A673 (cell line): ENCODE measurements at regions not wholly inside any gene's neighbourhood (a gene's known extent, or its start where the extent isn't known, plus 50 kb on each side); places are given as distances from the start of the nearest gene placed in this dataset.

ENCODE experiments used
- BruUV-seq: library from RNA; stranded (reverse); fragments of 400-500 nt; replicated peaks from 2 replicates; lab custom pipeline; 2021; lab: Mats Ljungman, UMichigan
- CTCF ChIA-PET: fragments of 300-600 bp; sonication (Branson Sonifier 250); formaldehyde crosslinking; loops from one replicate; lab custom pipeline; 2022; ENCODE audit warnings: antibody characterized with exemption; lab: Charles Lee
- POLR2A ChIA-PET: fragments of 300-600 bp; sonication (Branson Sonifier 250); formaldehyde crosslinking; loops from one replicate; lab custom pipeline; 2022; ENCODE audit warnings: antibody characterized with exemption; ENCODE audit not compliant: low non-redundant PET; lab: Charles Lee
- DNase-seq: peaks from one replicate; pipeline ENCODE4 v3.0.0-alpha.2; 2015; ENCODE audit warnings: low spot score
- H3K27ac ChIP-seq: fragments of 200-600 bp; sonication (generic); 2 replicates; pipeline ENCODE4 v1.5.1; 2016; ENCODE audit warnings: mixed run types, low read depth, mild to moderate bottlenecking, mixed read lengths, antibody characterized with exemption, low read length; ENCODE audit not compliant: poor library complexity, severe bottlenecking
- H3K27me3 ChIP-seq: fragments of 200-600 bp; sonication (generic); replicated peaks from 2 replicates; pipeline ENCODE4 v1.6.1; 2017; ENCODE audit warnings: mixed run types, low read depth, mild to moderate bottlenecking, mixed read lengths, antibody characterized with exemption, low read length; ENCODE audit not compliant: insufficient read depth, poor library complexity
- H3K36me3 ChIP-seq: fragments of 200-600 bp; sonication (generic); 2 replicates; pipeline ENCODE4 v1.6.1; 2016; ENCODE audit warnings: mixed run types, mild to moderate bottlenecking, mixed read lengths, antibody characterized with exemption, low read length; ENCODE audit not compliant: insufficient read depth, poor library complexity, severe bottlenecking
- H3K4me1 ChIP-seq: fragments of 200-600 bp; sonication (generic); 2 replicates; pipeline ENCODE4 v1.6.1; 2017; ENCODE audit warnings: mixed run types, mild to moderate bottlenecking, mixed read lengths, antibody characterized with exemption, low read length; ENCODE audit not compliant: insufficient read depth, poor library complexity, severe bottlenecking
- H3K4me3 ChIP-seq: fragments of 200-600 bp; sonication (generic); 2 replicates; pipeline ENCODE4 v1.5.1; 2016; ENCODE audit warnings: low read depth, mixed run types, mild to moderate bottlenecking, mixed read lengths, low read length; ENCODE audit not compliant: poor library complexity, severe bottlenecking
- H3K9me3 ChIP-seq: fragments of 200-600 bp; sonication (generic); 2 replicates; pipeline ENCODE4 v1.6.1; 2016; ENCODE audit warnings: mixed run types, low read depth, mild to moderate bottlenecking, mixed read lengths, antibody characterized with exemption, low read length; ENCODE audit not compliant: poor library complexity, severe bottlenecking
- EZH2 ChIP-seq: fragments of 200-600 bp; sonication (generic); IDR thresholded peaks from 2 replicates; pipeline ENCODE4 v1.6.1; 2017; ENCODE audit warnings: borderline replicate concordance, low read depth, mild to moderate bottlenecking, mixed read lengths, antibody characterized with exemption, low read length; ENCODE audit not compliant: poor library complexity, severe bottlenecking
- intact Hi-C: fragments of 100-400 bp; cut with micrococcal nuclease; formaldehyde crosslinking; loops from one replicate; pipeline ENCODE4 v1.10.0; 2022; ENCODE audit not compliant: unreplicated experiment
- TF ChIP-seq, protein P1 (sequence below): fragments of 300-800, 200-600 bp; sonication (generic); conservative IDR thresholded peaks from 2 replicates; pipeline ENCODE4 v1.5.1; 2017; ENCODE audit warnings: low read depth, mild to moderate bottlenecking, antibody characterized with exemption, low read length, moderate library complexity, mixed read lengths

DNA sequence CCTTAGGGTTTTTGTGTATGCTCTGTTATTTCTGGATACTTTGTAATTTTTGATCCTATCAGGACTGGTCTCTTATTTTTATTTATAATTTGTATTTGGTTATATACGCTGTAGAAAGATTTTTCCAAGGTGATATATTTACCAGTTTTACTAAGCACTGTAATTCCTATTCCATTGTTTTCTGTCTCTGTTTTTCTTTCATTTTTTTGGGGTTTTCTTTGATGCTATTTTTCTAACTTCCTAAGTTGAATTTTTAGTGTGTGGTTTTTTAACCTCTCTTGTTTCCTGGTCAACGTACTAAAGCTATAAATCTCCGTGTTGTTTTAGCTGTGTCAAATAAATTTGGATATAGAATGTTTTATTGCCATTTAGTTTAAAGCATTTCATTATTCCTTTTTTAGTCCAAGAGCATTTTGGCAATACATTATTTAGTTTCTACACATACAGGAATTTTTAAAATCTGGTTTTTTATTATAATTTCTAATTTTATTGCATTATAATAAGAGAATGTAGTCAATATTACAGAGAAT, 128.1 kb upstream of the THRB start:
- intact Hi-C loops, result no loop called here
- H3K36me3 ChIP-seq, result no peaks in the 10 kb centered on the region
- DNase-seq, result no peak
- ChIA-PET CTCF (no interaction called here), POLR2A (no interaction called here)
- TF ChIP-seq, protein P1, sequence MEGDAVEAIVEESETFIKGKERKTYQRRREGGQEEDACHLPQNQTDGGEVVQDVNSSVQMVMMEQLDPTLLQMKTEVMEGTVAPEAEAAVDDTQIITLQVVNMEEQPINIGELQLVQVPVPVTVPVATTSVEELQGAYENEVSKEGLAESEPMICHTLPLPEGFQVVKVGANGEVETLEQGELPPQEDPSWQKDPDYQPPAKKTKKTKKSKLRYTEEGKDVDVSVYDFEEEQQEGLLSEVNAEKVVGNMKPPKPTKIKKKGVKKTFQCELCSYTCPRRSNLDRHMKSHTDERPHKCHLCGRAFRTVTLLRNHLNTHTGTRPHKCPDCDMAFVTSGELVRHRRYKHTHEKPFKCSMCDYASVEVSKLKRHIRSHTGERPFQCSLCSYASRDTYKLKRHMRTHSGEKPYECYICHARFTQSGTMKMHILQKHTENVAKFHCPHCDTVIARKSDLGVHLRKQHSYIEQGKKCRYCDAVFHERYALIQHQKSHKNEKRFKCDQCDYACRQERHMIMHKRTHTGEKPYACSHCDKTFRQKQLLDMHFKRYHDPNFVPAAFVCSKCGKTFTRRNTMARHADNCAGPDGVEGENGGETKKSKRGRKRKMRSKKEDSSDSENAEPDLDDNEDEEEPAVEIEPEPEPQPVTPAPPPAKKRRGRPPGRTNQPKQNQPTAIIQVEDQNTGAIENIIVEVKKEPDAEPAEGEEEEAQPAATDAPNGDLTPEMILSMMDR, result no peak
- TF ChIP-seq EZH2, result no peak
- H3K4me1 ChIP-seq, result no peaks in the 10 kb centered on the region
- H3K9me3 ChIP-seq, result no peaks in the 10 kb centered on the region
- H3K27me3 ChIP-seq, result no peaks in the 10 kb centered on the region
- no peak overlapping the region for H3K4me3 ChIP-seq
- no peak overlapping the region for H3K27ac ChIP-seq
- BruUV-seq, result no TSS peak

DNA sequence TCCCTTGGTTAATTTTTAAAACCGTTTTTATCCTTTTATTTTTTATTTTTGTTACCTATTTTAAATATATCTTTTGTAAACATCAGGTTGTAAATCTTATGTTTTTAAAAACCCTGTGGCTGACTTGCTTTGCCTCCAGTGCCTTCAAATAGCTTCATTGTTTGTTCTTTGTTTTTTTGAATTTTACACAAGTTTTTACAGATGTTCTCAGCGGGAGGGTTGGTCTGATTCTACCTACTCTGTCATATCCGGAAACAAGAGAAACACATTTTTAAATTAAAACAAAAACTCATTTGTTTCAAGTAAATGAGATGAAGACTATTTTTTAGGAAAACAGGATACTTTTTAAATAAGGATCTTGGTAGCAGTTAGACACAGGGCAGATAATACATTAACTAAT, 129.0 kb upstream of the THRB start:
- Histone ChIP-seq H3K9me3 (no peaks in the 10 kb centered on the region), H3K4me3 (no peak overlapping the region), H3K4me1 (no peaks in the 10 kb centered on the region), H3K36me3 (no peaks in the 10 kb centered on the region), H3K27ac (no peak overlapping the region), H3K27me3 (no peaks in the 10 kb centered on the region)
- no peak for DNase-seq
- POLR2A ChIA-PET, result no interaction called here
- TF ChIP-seq, protein P1, result no peak
- TF ChIP-seq EZH2, result no peak
- intact Hi-C loops, result no loop called here
- no TSS peak for BruUV-seq
- CTCF ChIA-PET, result no interaction called here

DNA sequence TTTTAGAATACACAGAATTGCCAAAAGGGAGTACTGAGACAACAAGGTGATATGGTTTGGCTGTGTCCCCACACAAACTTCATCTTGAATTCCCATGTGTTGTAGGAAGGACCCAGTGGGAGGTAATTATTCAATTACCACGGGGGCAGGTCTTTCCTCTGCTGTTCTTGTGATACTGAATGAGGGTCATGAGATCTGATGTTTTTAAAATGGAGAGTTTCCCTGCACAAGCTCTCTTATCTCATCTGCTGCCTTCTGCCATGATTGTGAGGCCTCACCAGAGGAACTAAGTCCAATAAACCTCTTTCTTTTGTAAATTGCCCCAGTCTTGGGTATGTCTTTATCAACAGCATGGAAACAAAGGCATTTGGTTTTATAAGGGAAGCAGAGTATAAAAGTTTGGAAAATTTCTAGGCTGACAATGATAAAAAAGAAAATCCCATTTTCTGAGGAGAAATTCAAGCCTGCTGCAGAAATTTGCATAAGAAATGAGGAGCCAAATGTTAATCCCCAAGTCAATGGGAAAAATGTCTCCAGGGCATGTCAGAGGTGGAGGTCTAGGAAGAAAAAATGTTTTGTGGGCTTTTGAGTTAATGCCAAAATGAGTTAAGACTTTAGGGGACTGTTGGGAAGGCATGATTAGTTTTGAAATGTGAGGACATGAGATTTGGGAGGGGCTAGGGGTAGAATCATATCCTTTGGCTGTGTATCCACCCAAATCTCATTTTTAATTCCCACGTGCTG, 130.5 kb upstream of the THRB start:
- POLR2A ChIA-PET, result no interaction called here
- intact Hi-C loops, result no loop called here

More for the DNA sequence above, 130.5 kb upstream of the THRB start:
- no peaks in the 10 kb centered on the region for H3K27me3 ChIP-seq
- no peak overlapping the region for H3K4me3 ChIP-seq
- no peaks in the 10 kb centered on the region for H3K9me3 ChIP-seq
- no peaks in the 10 kb centered on the region for H3K36me3 ChIP-seq
- CTCF ChIA-PET, result no interaction called here
- no peak for TF ChIP-seq EZH2
- TF ChIP-seq, protein P1, result no peak
- no TSS peak for BruUV-seq
- no peak for DNase-seq
- no peak overlapping the region for H3K27ac ChIP-seq
- no peaks in the 10 kb centered on the region for H3K4me1 ChIP-seq
